ENCODE measurements at regions not wholly inside any gene's neighbourhood (a gene's known extent, or its start where the extent isn't known, plus 50 kb on each side); places are given as distances from the start of the nearest gene placed in this dataset.

DNA sequence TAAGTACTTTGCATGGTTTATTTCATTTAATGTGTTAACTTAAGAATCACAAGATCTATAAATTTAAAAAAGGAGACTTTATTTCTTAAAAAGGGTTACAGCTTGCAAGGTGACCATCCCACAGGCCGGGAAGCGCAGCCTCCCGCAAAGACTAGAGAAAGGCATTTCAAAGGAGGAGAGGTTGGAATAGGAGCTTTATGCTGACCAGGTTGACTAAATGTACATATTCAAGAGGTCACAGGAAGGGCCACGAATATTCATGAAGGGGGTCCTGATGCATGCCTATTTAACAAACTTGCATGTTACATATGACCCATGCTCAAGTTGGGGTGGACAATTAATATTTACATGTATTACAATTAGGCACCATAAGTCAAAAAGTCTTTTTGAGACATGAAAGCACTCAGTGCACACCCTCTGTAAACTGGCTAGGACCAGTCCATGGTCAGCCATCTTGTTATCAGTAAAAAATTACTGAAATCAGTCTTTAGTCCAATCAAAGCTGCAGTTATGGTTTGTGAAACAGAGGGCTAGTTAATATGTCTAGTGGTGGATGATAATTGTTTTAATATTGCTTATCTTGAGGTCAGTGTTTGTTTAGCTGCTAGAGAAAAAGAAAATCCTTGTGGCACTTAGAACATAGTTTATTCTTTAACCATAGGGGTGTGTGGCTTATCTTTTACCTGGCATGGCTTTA is 169.3 kb downstream of the KCNE4 start (continued):
- TF ChIP-seq, protein P1, sequence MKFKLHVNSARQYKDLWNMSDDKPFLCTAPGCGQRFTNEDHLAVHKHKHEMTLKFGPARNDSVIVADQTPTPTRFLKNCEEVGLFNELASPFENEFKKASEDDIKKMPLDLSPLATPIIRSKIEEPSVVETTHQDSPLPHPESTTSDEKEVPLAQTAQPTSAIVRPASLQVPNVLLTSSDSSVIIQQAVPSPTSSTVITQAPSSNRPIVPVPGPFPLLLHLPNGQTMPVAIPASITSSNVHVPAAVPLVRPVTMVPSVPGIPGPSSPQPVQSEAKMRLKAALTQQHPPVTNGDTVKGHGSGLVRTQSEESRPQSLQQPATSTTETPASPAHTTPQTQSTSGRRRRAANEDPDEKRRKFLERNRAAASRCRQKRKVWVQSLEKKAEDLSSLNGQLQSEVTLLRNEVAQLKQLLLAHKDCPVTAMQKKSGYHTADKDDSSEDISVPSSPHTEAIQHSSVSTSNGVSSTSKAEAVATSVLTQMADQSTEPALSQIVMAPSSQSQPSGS (IDR thresholded peaks at IDR 0.05; ENCODE audit: low read length) = no peak
- no peak for TF ChIP-seq YY1 (IDR thresholded peaks at IDR 0.05; ENCODE audit: low read depth, low read length)

DNA sequence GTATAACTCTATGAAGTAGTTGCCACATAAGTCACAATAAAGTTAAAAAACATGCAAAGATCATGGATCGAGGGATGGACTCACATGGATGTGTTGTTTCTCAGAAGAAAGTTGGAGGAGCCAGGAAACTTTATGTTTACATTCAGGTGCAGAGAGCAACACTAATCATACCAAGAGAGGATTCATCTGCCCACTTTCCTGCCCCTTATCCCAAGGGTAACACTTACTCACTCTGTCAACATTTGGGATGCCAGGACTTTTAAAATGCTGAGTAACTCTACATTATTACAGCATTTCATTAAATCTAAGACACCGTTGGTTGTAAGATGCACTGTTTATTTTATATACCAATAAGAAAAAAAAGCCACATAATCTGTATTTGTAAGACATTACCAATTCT is 170.4 kb downstream of the KCNE4 start:
- intact Hi-C loops (cut with micrococcal nuclease; ENCODE audit: unreplicated experiment) = no loop called here
- TF ChIP-seq FOS (IDR thresholded peaks at IDR 0.05; ENCODE audit: borderline replicate concordance, extremely low read depth, insufficient read length) (no peak), SPI1 (IDR thresholded peaks at IDR 0.05; ENCODE audit: borderline replicate concordance, insufficient read depth, low read depth, low read length) (no peak), ZNF384 (IDR thresholded peaks at IDR 0.05; ENCODE audit: borderline replicate concordance, low read depth, low read length) (no peak), SUPT20H (IDR thresholded peaks at IDR 0.05; ENCODE audit: borderline replicate concordance, control insufficient read depth, low read depth, low read length) (no peak), STAT1 (conservative IDR thresholded peaks at IDR 0.05) (no peak), SREBF2 (IDR thresholded peaks at IDR 0.05; ENCODE audit: low read length) (no peak), SMARCA5 (IDR thresholded peaks at IDR 0.05) (no peak), BHLHE40 (IDR thresholded peaks at IDR 0.05; ENCODE audit: borderline replicate concordance in 1 of 2, low read depth in 2 of 2, low read length in 1 of 2) (no peak)
- TF ChIP-seq, protein P2, sequence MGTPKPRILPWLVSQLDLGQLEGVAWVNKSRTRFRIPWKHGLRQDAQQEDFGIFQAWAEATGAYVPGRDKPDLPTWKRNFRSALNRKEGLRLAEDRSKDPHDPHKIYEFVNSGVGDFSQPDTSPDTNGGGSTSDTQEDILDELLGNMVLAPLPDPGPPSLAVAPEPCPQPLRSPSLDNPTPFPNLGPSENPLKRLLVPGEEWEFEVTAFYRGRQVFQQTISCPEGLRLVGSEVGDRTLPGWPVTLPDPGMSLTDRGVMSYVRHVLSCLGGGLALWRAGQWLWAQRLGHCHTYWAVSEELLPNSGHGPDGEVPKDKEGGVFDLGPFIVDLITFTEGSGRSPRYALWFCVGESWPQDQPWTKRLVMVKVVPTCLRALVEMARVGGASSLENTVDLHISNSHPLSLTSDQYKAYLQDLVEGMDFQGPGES (IDR thresholded peaks at IDR 0.05) = no peak
- TF ChIP-seq, protein P3, sequence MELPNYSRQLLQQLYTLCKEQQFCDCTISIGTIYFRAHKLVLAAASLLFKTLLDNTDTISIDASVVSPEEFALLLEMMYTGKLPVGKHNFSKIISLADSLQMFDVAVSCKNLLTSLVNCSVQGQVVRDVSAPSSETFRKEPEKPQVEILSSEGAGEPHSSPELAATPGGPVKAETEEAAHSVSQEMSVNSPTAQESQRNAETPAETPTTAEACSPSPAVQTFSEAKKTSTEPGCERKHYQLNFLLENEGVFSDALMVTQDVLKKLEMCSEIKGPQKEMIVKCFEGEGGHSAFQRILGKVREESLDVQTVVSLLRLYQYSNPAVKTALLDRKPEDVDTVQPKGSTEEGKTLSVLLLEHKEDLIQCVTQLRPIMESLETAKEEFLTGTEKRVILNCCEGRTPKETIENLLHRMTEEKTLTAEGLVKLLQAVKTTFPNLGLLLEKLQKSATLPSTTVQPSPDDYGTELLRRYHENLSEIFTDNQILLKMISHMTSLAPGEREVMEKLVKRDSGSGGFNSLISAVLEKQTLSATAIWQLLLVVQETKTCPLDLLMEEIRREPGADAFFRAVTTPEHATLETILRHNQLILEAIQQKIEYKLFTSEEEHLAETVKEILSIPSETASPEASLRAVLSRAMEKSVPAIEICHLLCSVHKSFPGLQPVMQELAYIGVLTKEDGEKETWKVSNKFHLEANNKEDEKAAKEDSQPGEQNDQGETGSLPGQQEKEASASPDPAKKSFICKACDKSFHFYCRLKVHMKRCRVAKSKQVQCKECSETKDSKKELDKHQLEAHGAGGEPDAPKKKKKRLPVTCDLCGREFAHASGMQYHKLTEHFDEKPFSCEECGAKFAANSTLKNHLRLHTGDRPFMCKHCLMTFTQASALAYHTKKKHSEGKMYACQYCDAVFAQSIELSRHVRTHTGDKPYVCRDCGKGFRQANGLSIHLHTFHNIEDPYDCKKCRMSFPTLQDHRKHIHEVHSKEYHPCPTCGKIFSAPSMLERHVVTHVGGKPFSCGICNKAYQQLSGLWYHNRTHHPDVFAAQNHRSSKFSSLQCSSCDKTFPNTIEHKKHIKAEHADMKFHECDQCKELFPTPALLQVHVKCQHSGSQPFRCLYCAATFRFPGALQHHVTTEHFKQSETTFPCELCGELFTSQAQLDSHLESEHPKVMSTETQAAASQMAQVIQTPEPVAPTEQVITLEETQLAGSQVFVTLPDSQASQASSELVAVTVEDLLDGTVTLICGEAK (IDR thresholded peaks at IDR 0.05; ENCODE audit: borderline replicate concordance) = no peak
- Histone ChIP-seq H3K9me3 (replicated peaks; ENCODE audit: control insufficient read depth, insufficient read depth, low read length) (no peaks in the 10 kb centered on the region), H3K4me3 (no peak overlapping the region), H3K4me1 (ENCODE audit: control insufficient read depth, insufficient read depth, low read length) (no peaks in the 10 kb centered on the region), H3K27me3 (replicated peaks in 1 of 2; ENCODE audit: control insufficient read depth in 2 of 2, insufficient read depth in 2 of 2, low read length in 1 of 2) (no peaks in the 10 kb centered on the region; a peak in 1 of 4 replicates), H3K9ac (ENCODE audit: control insufficient read depth, insufficient read depth, low read length) (no peak overlapping the region), H3K4me2 (ENCODE audit: control insufficient read depth, insufficient read depth) (no peak overlapping the region), H3K79me2 (ENCODE audit: control insufficient read depth, insufficient read depth, low read length) (no peaks in the 10 kb centered on the region), H4K20me1 (ENCODE audit: control insufficient read depth, insufficient read depth) (no peaks in the 10 kb centered on the region), H2AFZ (ENCODE audit: control insufficient read depth, low read depth, low read length) (no peak overlapping the region), H3K27ac (ENCODE audit: control insufficient read depth, insufficient read depth) (no peak overlapping the region), H3K36me3 (ENCODE audit: control insufficient read depth in 2 of 2, insufficient read depth in 2 of 2, low read length in 1 of 2) (no peaks in the 10 kb centered on the region)
- CTCF ChIA-PET = no interaction called here
- no peak for ATAC-seq
- 37% methylated on average over 2 of the region's 2 CpGs for WGBS (ENCODE audit: insufficient coverage, insufficient replicate concordance, low lambda C conversion rate, missing lambda C conversion rate)
- BruUV-seq (replicated peaks) = no TSS peak
- DNase-seq (ENCODE audit: low read depth, low spot score) = no peak
- RAD21 ChIA-PET (ENCODE audit: unreplicated experiment) = no interaction called here
- SMC1A ChIA-PET (ENCODE audit: uncharacterized antibody, unreplicated experiment) = no interaction called here
- no peak for FAIRE-seq
- in situ Hi-C loops (cut with MboI) = no loop called here
- POLR2A ChIA-PET = no interaction called here

Data from GM12878 (cell line).